ENCODE measurements at regions not wholly inside any gene's neighbourhood (a gene's known extent, or its start where the extent isn't known, plus 50 kb on each side); places are given as distances from the start of the nearest gene placed in this dataset.

DNA sequence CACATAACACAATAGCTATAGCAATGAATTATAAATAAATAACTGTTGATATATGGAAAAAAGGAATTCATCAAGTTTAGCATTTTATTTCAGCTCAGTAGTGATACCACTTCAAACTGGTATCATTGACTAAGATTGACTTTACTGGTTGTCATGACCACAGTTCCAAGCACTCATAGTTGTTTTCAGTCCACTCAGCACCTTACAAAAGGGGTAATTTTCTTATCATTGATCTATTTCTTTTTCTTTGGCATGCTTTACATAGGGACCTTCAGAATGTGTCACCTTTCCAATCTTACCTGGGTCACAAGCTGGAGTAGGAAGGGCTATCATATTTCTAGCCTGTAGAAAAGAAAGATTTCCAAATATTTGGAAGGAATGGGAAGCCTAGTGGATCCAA is 275.5 kb upstream of the TMEM229A start:
- TF ChIP-seq, protein P1, sequence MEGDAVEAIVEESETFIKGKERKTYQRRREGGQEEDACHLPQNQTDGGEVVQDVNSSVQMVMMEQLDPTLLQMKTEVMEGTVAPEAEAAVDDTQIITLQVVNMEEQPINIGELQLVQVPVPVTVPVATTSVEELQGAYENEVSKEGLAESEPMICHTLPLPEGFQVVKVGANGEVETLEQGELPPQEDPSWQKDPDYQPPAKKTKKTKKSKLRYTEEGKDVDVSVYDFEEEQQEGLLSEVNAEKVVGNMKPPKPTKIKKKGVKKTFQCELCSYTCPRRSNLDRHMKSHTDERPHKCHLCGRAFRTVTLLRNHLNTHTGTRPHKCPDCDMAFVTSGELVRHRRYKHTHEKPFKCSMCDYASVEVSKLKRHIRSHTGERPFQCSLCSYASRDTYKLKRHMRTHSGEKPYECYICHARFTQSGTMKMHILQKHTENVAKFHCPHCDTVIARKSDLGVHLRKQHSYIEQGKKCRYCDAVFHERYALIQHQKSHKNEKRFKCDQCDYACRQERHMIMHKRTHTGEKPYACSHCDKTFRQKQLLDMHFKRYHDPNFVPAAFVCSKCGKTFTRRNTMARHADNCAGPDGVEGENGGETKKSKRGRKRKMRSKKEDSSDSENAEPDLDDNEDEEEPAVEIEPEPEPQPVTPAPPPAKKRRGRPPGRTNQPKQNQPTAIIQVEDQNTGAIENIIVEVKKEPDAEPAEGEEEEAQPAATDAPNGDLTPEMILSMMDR (IDR thresholded peaks at IDR 0.05; ENCODE audit: control extremely low read depth in 1 of 3, insufficient read depth in 1 of 3, low read depth in 1 of 3, low read length in 3 of 3): no peak
- TF ChIP-seq CHD2 (IDR thresholded peaks at IDR 0.05; ENCODE audit: low read length) (no peak), SRF (IDR thresholded peaks at IDR 0.05; ENCODE audit: low read depth, low read length) (no peak), PHF8 (conservative IDR thresholded peaks at IDR 0.05; ENCODE audit: low read depth, low read length) (no peak), TAF1 (IDR thresholded peaks at IDR 0.05; ENCODE audit: low read depth, low read length) (no peak), POLR2A (IDR thresholded peaks at IDR 0.05; ENCODE audit: control extremely low read depth in 1 of 2, low read depth in 2 of 2, low read length in 2 of 2) (no peak), CEBPB (IDR thresholded peaks at IDR 0.05; ENCODE audit: low read depth, low read length) (no peak), EGR1 (IDR thresholded peaks at IDR 0.05; ENCODE audit: borderline replicate concordance, low read depth, low read length) (no peak), RNF2 (IDR thresholded peaks at IDR 0.05; ENCODE audit: borderline replicate concordance, low read depth, low read length, missing control alignments, poor library complexity, severe bottlenecking) (no peak), SP1 (IDR thresholded peaks at IDR 0.05; ENCODE audit: low read depth, low read length) (no peak)
